ENCODE measurements at regions not wholly inside any gene's neighbourhood (a gene's known extent, or its start where the extent isn't known, plus 50 kb on each side); places are given as distances from the start of the nearest gene placed in this dataset.

GRCh38 chr19:30646806-30647205, 274.6 kb downstream of the ZNF536 start:
- no peak for FAIRE-seq

DNA sequence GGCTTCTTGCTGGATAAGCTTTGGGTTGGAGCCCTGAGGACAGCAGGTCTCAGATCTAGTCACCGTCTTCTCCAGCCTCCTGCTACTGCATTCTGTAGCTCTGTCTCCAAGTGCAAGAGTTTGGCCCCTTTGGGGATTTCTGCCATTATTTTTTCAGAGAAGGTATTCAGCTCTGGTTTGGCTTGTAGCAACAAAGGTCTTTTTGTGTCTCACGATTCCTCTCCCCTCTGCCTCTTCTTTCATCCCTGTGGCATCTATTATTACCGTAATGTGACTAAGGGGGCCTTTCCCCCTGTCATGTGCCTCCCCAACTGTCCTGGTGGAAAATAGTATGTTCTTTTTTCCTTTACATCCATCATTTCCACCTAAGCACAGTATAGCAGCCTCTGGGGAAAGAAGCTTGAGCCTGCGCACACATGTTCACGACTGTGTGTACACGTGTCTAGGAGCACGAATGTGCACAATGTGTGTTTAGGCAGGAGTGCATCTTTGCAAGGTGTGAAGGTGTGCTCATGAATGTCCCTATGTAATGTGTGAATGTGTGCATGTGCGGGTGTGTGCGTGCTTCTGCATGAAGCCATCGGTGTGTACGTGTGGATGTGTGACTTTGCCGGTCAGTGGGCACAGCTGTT, 273.9 kb downstream of the ZNF536 start:
- no peak for FAIRE-seq

- FAIRE-seq: no peak
Observed at GRCh38 chr19:30640252-30640965, 268.2 kb downstream of the ZNF536 start.

DNA sequence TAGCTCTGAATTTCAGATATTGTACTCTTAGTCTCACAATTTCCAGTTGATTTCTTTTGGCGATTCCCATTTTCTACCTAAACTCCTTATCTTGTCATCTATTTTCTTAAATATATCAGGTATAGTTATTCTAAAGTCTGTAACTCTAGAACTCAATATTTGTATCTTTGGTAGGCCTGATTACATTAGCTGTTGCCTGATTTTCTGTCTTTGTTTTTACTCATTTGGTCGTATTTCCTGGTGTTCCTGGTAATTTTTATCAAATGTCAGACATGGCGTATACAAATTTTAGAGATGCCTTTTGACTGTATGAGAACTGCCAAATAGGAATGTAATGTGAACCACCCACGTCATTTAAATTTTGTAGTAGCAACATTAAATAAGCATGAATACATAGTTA, 266.7 kb downstream of the ZNF536 start:
- no peak for FAIRE-seq

- no peak for FAIRE-seq
Observed at GRCh38 chr19:30637926-30638325, 265.7 kb downstream of the ZNF536 start.

DNA sequence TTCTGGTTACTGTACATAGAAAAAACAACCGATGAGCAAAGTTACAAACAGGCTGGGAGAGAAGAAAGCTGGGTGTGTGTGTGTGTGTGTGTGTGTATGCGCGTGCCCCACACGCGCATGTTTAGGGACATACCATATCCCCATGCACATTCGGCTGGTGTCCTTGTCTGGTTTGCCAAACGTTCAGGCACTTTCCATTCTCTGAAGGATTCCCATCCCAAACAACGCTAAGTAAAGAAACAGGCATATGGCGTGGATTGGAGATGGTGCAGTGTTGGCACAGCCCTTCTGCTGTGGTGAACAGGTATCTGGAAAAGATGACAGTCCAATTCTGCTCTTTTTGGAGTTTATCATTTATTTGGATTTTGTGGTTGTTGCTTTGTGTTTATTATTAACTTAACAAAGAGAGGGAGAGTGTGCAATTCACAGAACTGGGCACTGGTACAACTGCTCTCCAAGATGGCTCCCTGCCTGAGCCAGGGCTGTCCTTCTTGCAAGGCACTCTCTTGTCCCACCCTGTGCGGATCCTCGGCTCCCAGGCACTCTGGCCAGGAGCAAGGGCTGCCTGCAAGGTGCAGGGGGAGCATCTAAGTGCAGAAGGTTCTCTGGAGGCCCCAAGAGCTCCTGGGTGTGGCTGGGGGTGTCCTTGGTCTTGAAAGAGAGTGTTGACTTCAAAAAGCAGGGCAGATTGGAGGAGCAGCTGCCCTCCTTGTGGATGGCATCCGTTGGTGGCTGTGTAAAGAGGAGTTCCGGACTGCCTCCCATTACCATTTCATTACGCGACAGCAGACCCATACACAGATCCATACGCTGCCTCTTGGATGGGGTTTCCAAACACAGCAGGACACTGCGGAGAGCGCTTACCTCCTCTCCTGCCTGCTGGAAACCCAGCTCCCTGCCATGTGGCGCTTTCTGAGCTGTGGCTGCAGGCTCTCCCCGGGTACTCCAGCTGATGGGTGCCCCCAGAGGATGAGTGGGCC, 263.1 kb downstream of the ZNF536 start:
- FAIRE-seq: no peak

GRCh38 chr19:30634131-30634830, 262.1 kb downstream of the ZNF536 start:
- FAIRE-seq: no peak

DNA sequence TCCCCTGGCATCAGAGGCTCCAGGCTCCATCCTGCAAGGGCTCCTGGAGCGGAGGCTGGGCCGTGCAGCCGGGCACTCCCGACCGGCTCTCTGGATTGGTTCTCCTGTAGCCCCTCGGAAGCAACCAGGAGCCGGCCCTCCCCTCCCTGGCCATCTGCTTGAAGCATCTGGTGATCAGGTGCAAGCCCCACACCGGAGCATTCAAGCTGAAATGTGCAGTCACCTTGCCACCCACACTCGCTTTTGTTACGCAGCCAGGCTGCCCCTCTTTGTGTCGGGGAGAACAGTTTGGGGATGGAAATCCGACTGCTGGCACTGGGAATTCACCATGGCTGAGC, 258.8 kb downstream of the ZNF536 start:
- FAIRE-seq: no peak

- FAIRE-seq: no peak
Observed at GRCh38 chr19:30630289-30631032, 258.3 kb downstream of the ZNF536 start.

DNA sequence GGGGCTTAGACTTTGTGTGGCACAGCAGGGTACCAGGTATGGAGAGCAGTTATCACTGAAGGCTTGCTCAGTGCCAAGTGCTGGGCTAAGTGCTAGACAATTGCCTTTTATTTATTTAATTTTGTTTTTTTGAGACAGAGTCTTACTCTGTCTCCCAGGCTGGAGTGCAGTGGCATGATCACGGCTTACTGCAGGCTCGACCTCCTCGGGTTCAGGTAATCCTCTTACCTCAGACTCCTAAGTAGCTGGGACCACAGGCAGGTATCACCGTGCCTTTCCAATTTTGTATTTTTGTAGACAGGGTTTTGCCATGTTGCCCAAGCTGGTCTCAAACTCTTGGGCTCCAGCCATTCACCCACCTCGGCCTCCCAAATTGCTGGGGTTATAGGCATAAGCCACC, 256.9 kb downstream of the ZNF536 start:
- no peak for FAIRE-seq

DNA sequence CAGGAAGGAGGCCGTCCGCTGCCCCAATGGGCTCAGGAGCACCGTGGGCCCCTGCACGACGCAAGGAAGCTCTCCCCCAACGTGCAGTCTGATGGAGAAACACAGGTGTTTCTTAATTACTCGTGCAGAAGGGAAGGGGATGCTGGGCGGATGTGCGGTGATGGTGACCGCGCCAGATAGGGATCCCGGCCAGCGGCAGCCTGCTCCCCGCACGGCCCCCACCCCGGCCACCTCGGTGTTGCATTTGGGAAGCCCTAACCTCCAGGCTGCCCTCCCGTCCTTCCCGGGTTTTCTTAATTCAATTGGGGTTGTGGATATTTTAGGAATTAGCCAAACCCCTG, 254.4 kb downstream of the ZNF536 start:
- FAIRE-seq: no peak

- FAIRE-seq: no peak
Observed at GRCh38 chr19:30625947-30626625, 253.9 kb downstream of the ZNF536 start.

DNA sequence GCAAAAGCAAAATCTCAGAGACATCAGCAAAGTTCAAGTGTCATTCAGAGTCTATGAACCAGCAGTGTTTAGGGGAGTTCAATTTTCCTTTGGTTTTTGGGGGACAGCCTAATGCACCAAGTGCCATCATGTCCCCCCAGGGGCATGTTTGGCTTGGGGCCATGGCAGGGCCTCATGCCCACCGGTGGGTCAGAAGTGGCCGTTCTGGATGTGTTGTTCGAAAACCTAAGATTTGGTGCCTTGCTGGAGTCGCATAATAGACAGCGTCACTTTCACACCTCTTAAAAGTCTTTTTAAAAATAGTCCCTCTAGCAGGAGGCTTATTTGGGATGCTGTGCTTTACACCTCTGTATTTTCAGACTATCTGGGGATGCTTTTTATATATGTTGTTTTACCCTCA, 250.1 kb downstream of the ZNF536 start:
- FAIRE-seq: no peak

DNA sequence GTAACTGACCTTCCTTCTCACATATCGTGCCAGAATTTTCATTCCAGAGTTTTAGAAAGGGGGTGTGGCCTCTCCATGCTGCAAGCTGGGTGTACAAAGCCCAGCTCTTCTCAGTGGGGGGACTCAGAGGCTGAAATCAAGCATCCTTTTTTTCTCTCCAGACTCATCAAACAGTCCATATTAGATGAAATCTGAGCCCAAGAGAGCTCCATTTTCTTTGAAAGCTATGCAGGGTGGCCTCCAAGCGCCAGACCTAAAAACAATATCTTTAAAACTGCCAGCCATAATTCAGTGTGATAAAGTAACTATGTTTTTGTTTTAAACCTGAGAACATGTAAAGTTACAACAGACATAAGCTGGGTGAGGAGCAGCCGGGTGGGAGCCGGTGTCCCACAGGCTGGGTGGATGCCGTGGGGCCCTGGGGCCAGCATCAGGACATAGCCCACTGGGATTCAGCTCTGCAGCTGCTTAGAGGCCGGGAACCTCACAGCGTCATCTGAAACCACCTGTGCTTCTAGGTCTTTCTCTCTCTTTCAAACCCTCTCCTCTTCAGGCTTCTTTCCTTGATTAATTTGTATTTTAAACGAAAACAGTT, 249.2 kb downstream of the ZNF536 start:
- FAIRE-seq: no peak

- no peak for FAIRE-seq
Observed at GRCh38 chr19:30620354-30620753, 248.2 kb downstream of the ZNF536 start.

- FAIRE-seq: no peak
Observed at GRCh38 chr19:30609656-30610270, 237.6 kb downstream of the ZNF536 start.

DNA sequence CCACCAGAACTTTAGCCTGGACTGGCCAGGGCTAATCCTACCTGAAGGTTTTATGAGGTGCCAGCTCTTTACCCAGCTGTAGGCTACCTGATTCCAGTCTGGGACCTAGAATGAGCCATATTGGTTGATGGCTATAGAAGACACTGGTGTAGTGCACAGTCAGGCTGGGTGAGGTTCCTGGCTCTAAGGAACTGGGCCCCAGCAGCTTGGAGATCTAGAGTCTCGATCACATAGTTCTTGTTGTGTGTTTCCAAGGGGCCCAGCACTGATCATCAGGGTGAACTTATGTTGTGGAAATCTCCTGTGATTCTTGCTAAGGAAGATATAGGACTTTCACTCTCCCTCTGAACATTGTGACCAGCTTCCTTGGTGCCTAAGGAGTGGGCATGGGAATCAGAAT, 236.3 kb downstream of the ZNF536 start:
- FAIRE-seq: no peak

All from A204.1 (cell line).